Adipocyte (in vitro differentiated cells): ENCODE measurements at regions not wholly inside any gene's neighbourhood (a gene's known extent, or its start where the extent isn't known, plus 50 kb on each side); places are given as distances from the start of the nearest gene placed in this dataset.
A peak's percentile ranks its signal among the peaks of the same experiment; 100 is the strongest.

Experiments used
- DNase-seq: peaks from one replicate; pipeline ENCODE4 v3.0.0-alpha.2; 2015; ENCODE audit warnings: low read depth
- H3K27me3 ChIP-seq: replicated peaks from 2 replicates; pipeline ENCODE4 v1.7.0; 2013; ENCODE audit warnings: mild to moderate bottlenecking, low read length, moderate library complexity; ENCODE audit not compliant: control insufficient read depth, insufficient read depth
- H3K36me3 ChIP-seq: 2 replicates; pipeline ENCODE4 v1.7.0; 2013; ENCODE audit warnings: low read length, mild to moderate bottlenecking, moderate library complexity; ENCODE audit not compliant: control insufficient read depth, insufficient read depth, severe bottlenecking
- H3K4me1 ChIP-seq: 2 replicates; pipeline ENCODE4 v1.7.0; 2013; ENCODE audit warnings: mild to moderate bottlenecking, low read length, moderate library complexity; ENCODE audit not compliant: control insufficient read depth, insufficient read depth
- H3K4me3 ChIP-seq: 2 replicates; pipeline ENCODE4 v1.7.0; 2013; ENCODE audit warnings: mild to moderate bottlenecking, low read length, moderate library complexity
- H3K9ac ChIP-seq: 2 replicates; pipeline ENCODE4 v1.7.0; 2013; ENCODE audit warnings: mild to moderate bottlenecking, low read length, moderate library complexity
- H3K9me3 ChIP-seq: 2 replicates; pipeline ENCODE4 v1.7.0; 2013; ENCODE audit warnings: mild to moderate bottlenecking, low read length, moderate library complexity; ENCODE audit not compliant: control insufficient read depth

DNA sequence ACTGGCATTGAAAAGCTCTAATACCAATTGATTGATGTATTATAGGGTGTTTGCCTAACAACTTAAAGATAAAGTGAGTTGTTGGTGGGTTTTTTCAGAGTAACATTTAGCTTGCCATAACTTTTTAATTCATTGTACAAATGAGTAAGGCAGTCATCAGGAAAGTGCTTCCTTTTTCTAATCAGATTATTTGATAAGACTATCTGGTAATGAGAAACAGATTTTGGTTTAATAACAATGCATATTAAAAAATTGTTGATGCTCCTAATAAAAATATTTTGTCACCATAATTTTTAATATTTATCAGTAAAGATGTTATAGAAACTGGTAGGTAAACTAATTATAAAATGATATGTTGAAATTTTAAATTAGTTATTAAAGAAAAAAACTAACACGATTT lies 51.3 kb downstream of the BLTP1 start:
- no peak overlapping the region for H3K4me3 ChIP-seq
- H3K27me3 ChIP-seq: no peaks in the 10 kb centered on the region
- no peak overlapping the region for H3K9ac ChIP-seq
- H3K4me1 ChIP-seq: no peaks in the 10 kb centered on the region
- H3K9me3 ChIP-seq: no peaks in the 10 kb centered on the region
- peaks cover 72% of the 10 kb centered on the region for H3K36me3 ChIP-seq
- DNase-seq: no peak

DNA sequence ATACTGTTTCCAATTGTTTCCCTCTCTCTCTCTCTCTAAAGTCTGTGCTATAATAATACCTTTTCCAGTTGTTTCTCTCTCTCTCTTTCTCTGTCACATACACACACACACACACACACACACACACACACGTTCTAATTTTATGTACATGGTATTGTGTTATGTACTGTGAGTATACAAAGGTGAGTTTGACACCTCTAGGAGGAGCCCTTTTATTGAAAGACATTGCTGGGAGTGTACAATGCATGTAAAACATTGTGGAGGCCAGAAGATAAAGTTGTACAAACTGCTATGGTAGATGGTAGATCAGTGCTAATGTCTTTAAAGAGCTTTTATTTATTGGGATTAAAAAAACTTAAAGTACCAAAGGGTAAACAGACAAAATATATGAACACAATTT lies 53.6 kb downstream of the BLTP1 start:
- no peaks in the 10 kb centered on the region for H3K4me1 ChIP-seq
- no peak overlapping the region for H3K9ac ChIP-seq
- no peaks in the 10 kb centered on the region for H3K9me3 ChIP-seq
- H3K4me3 ChIP-seq: no peak overlapping the region
- H3K36me3 ChIP-seq: peaks cover 72% of the 10 kb centered on the region
- DNase-seq: no peak
- H3K27me3 ChIP-seq: no peaks in the 10 kb centered on the region

GRCh38 chr4:122212880-122213279 lies 60.7 kb downstream of the BLTP1 start:
- no peak for DNase-seq
- Histone ChIP-seq H3K36me3 (peaks cover 41% of the 10 kb centered on the region), H3K9ac (no peak overlapping the region), H3K27me3 (no peaks in the 10 kb centered on the region), H3K9me3 (no peaks in the 10 kb centered on the region), H3K4me1 (peaks cover 10% of the 10 kb centered on the region), H3K4me3 (no peak overlapping the region)

- Histone ChIP-seq H3K4me3 (no peak overlapping the region), H3K27me3 (no peaks in the 10 kb centered on the region), H3K9me3 (no peaks in the 10 kb centered on the region), H3K36me3 (peaks cover 41% of the 10 kb centered on the region), H3K9ac (no peak overlapping the region), H3K4me1 (no peaks in the 10 kb centered on the region)
- peak; percentile 30 for DNase-seq
These were observed 66.6 kb downstream of the BLTP1 start for GRCh38 chr4:122218762-122219161.

- no peaks in the 10 kb centered on the region for H3K4me1 ChIP-seq
- no peaks in the 10 kb centered on the region for H3K9me3 ChIP-seq
- no peak for DNase-seq
- H3K36me3 ChIP-seq: peaks cover 41% of the 10 kb centered on the region
- no peaks in the 10 kb centered on the region for H3K27me3 ChIP-seq
- no peak overlapping the region for H3K4me3 ChIP-seq
- no peak overlapping the region for H3K9ac ChIP-seq
These were observed 67.2 kb downstream of the BLTP1 start for GRCh38 chr4:122219356-122219755.

DNA sequence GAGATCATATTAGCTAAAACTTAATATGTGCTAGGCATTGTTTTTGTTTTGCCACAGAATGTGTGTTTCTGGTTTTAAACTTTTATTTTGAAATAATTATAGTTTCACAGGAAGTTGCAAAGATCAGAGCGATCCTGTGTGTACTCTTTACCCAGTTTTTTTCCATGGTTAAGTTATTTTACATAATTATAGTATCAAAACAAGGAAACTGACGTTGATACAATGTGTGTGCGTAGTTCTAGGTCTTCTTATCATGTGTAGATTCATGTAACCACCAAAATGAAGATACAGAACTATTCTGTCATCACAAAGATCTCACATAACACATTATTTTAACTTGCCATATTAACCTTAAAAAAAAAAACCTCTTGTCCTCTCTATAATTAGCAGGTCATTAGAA lies 69.2 kb downstream of the BLTP1 start:
- Histone ChIP-seq H3K9me3 (no peaks in the 10 kb centered on the region), H3K9ac (no peak overlapping the region), H3K4me1 (no peaks in the 10 kb centered on the region), H3K27me3 (no peaks in the 10 kb centered on the region), H3K4me3 (no peak overlapping the region), H3K36me3 (peaks cover 42% of the 10 kb centered on the region)
- no peak for DNase-seq

DNA sequence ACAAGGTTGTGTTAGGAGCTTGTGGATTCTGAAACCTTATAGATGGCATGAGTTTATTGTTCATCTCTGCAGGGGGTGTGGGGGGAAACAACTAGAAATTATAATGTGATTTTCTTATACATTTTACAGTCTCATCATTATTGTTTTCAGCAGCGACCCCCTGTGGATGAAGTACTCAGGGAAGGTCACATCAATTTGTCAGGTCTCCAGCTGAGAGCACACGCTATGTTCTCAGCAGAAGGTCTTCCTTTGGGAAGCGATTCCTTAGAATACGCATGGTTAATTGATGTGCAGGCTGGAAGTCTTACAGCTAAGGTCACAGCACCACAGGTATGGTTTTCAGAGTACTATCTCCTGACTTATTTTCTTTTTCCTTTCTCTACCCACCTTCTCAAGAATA lies 72.2 kb downstream of the BLTP1 start:
- Histone ChIP-seq H3K9ac (no peak overlapping the region), H3K4me1 (no peaks in the 10 kb centered on the region), H3K36me3 (peaks cover 41% of the 10 kb centered on the region), H3K9me3 (no peaks in the 10 kb centered on the region), H3K4me3 (no peak overlapping the region), H3K27me3 (no peaks in the 10 kb centered on the region)
- peak; percentile 19 for DNase-seq

- H3K9me3 ChIP-seq: no peaks in the 10 kb centered on the region
- H3K4me3 ChIP-seq: no peak overlapping the region
- H3K9ac ChIP-seq: no peak overlapping the region
- H3K27me3 ChIP-seq: no peaks in the 10 kb centered on the region
- peaks cover 32% of the 10 kb centered on the region for H3K36me3 ChIP-seq
- no peak for DNase-seq
- H3K4me1 ChIP-seq: peaks cover 4% of the 10 kb centered on the region
These were observed 75.1 kb downstream of the BLTP1 start for GRCh38 chr4:122227202-122227601.

GRCh38 chr4:122229857-122230256 lies 77.7 kb downstream of the BLTP1 start:
- no peak for DNase-seq
- no peaks in the 10 kb centered on the region for H3K9me3 ChIP-seq
- no peak overlapping the region for H3K9ac ChIP-seq
- peaks cover 26% of the 10 kb centered on the region for H3K36me3 ChIP-seq
- no peaks in the 10 kb centered on the region for H3K27me3 ChIP-seq
- H3K4me3 ChIP-seq: no peak overlapping the region
- H3K4me1 ChIP-seq: peaks cover 4% of the 10 kb centered on the region

DNA sequence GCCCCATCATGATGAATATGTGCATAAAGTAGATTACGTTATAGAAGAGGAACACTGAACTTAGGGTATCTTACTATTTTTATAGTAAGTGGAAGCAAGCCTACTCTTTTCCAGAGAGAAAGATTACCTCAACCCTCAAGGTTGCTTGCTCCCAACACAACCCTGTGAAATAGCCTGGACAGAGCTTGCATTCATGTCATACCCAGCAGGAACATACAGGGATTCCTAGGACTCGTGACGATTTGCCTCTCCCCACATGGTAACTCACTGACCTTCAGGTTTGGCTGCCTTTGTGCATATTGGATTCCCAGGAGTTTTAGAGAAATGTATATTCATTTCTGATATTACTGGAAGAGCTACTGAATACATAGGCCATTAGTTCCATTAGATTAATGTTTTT lies 80.5 kb downstream of the BLTP1 start:
- Histone ChIP-seq H3K9me3 (no peaks in the 10 kb centered on the region), H3K9ac (no peak overlapping the region), H3K36me3 (peaks cover 25% of the 10 kb centered on the region), H3K4me1 (peaks cover 4% of the 10 kb centered on the region), H3K27me3 (no peaks in the 10 kb centered on the region), H3K4me3 (no peak overlapping the region)
- DNase-seq: no peak

GRCh38 chr4:122234686-122235085 lies 82.6 kb downstream of the BLTP1 start:
- Histone ChIP-seq H3K36me3 (peaks cover 39% of the 10 kb centered on the region), H3K9me3 (no peaks in the 10 kb centered on the region)

DNA sequence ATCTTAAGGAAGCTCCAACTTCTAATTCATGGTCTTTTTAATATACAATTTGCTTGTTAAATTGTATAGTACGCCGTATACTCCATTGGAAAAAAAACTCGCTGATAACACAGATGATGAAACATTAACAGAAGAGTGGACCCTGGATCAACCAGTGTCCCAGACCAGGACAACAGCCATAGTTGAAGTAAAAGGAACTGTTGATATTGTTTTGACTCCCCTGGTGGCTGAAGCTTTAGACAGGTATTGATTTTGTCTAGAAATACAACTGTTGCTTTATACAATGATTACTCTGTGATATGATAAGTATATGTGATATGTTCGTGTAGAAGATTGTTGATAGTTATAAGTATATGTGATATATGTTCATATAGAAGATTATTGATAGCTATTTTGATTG lies 91.7 kb downstream of the BLTP1 start:
- no peak for DNase-seq
- Histone ChIP-seq H3K4me1 (no peaks in the 10 kb centered on the region), H3K36me3 (peaks cover 55% of the 10 kb centered on the region)

More at GRCh38 chr4:122234686-122235085, 82.6 kb downstream of the BLTP1 start:
- Histone ChIP-seq H3K4me3 (no peak overlapping the region), H3K4me1 (peaks cover 4% of the 10 kb centered on the region), H3K9ac (no peak overlapping the region), H3K27me3 (no peaks in the 10 kb centered on the region)
- DNase-seq: no peak

More for the DNA sequence above, 91.7 kb downstream of the BLTP1 start:
- H3K9ac ChIP-seq: no peak overlapping the region
- no peak overlapping the region for H3K4me3 ChIP-seq
- no peaks in the 10 kb centered on the region for H3K9me3 ChIP-seq
- H3K27me3 ChIP-seq: no peaks in the 10 kb centered on the region
